Suppressor macrophage treated with lipopolysaccharide for 1 hour (primary cell): ENCODE measurements at regions not wholly inside any gene's neighbourhood (a gene's known extent, or its start where the extent isn't known, plus 50 kb on each side); places are given as distances from the start of the nearest gene placed in this dataset.
A peak's percentile ranks its signal among the peaks of the same experiment; 100 is the strongest.

Experiments
- DNase-seq, 3 donors: peaks; one replicate each; pipeline ENCODE4 v3.0.0-alpha.2; 2020 to 2022

GRCh38 chr18:31213641-31214040, 51.0 kb upstream of the DSC1 start:
- DNase-seq = no peak

GRCh38 chr18:31217038-31217849, 54.6 kb upstream of the DSC1 start:
- DNase-seq = no peak

GRCh38 chr18:31218671-31219383, 56.2 kb upstream of the DSC1 start:
- no peak for DNase-seq

GRCh38 chr18:31219395-31219794, 56.7 kb upstream of the DSC1 start:
- DNase-seq = no peak

- no peak for DNase-seq
These were observed 60.7 kb upstream of the DSC1 start for GRCh38 chr18:31223371-31223770.

- DNase-seq = no peak
These were observed 63.0 kb upstream of the DSC1 start for GRCh38 chr18:31225668-31226067.

GRCh38 chr18:31227497-31228229, 65.0 kb upstream of the DSC1 start:
- no peak for DNase-seq

- no peak for DNase-seq
These were observed 67.2 kb upstream of the DSC1 start for GRCh38 chr18:31229829-31230228.

- no peak for DNase-seq
These were observed 67.8 kb upstream of the DSC1 start for GRCh38 chr18:31230495-31230894.

- no peak for DNase-seq
These were observed 69.4 kb upstream of the DSC1 start for GRCh38 chr18:31232013-31232412.

GRCh38 chr18:31232775-31233424, 70.2 kb upstream of the DSC1 start:
- DNase-seq = no peak

GRCh38 chr18:31233621-31234275, 71.1 kb upstream of the DSC1 start:
- DNase-seq = no peak

GRCh38 chr18:31235856-31236255, 73.2 kb upstream of the DSC1 start:
- no peak for DNase-seq

- DNase-seq = no peak
These were observed 74.5 kb upstream of the DSC1 start for GRCh38 chr18:31237142-31237541.

- no peak for DNase-seq
These were observed 76.5 kb upstream of the DSG1 start for GRCh38 chr18:31241425-31241824.

GRCh38 chr18:31241900-31242409, 76.0 kb upstream of the DSG1 start:
- DNase-seq = peak in 2 of 3 donors; percentile 9 to 11

GRCh38 chr18:31243740-31244512, 74.0 kb upstream of the DSG1 start:
- DNase-seq = no peak

- DNase-seq = no peak
These were observed 73.1 kb upstream of the DSG1 start for GRCh38 chr18:31244771-31245394.

- DNase-seq = no peak
These were observed 72.1 kb upstream of the DSG1 start for GRCh38 chr18:31245820-31246219.

- peak; percentile 4 to 21 (median 13) for DNase-seq
These were observed 71.5 kb upstream of the DSG1 start for GRCh38 chr18:31246460-31246859.
